M059J (cell line): ENCODE measurements at regions not wholly inside any gene's neighbourhood (a gene's known extent, or its start where the extent isn't known, plus 50 kb on each side); places are given as distances from the start of the nearest gene placed in this dataset.
A peak's percentile ranks its signal among the peaks of the same experiment; 100 is the strongest.
"Not testable (repeated sequence)": the region's sequence is repeated elsewhere in the genome, so short reads cannot be mapped to it uniquely, and the experiment has no call there.

Experiments used
- DNase-seq: peaks from one replicate; pipeline ENCODE4 v3.0.0-alpha.2; 2012; ENCODE audit warnings: low read depth

GRCh38 chr10:109281347-109281746, 642.0 kb downstream of the XPNPEP1 start:
- no peak for DNase-seq

DNA sequence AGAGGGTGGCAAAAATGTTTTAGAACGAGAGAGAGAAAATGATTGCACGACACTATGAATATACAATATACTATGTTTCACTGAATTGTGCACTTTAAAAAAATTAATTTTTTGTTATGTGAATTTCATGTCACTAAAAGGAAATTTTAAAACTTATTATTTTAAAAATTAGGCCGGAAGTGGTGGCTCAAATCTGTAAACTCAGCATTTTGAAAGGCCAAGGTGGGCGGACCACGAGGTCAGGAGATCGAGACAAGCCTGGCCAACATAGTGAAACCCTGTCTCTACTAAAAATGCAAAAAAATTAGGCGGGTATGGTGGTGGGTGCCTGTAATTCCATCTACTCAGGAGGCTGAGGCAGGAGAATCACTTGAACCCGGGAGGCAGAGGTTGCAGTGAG, 642.5 kb downstream of the XPNPEP1 start:
- no peak for DNase-seq

DNA sequence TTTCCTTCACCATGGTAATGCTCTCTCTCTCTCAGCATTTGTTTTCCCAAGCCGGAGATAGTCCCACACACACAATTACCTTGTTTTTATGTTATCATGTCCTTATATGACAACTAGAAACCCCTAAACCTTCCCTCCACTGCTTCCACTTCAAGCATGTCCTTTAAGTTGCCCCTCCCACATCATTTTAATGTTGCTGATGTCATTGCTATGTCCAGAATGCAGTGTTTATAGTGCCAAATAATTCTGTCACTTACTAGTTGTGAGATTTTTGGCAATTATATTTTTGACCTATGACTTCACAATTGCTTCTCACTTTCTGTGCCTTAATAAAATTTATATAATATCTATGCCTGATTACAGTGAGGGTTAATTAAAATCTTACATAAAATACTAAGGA, 645.9 kb downstream of the XPNPEP1 start:
- DNase-seq, result no peak

DNA sequence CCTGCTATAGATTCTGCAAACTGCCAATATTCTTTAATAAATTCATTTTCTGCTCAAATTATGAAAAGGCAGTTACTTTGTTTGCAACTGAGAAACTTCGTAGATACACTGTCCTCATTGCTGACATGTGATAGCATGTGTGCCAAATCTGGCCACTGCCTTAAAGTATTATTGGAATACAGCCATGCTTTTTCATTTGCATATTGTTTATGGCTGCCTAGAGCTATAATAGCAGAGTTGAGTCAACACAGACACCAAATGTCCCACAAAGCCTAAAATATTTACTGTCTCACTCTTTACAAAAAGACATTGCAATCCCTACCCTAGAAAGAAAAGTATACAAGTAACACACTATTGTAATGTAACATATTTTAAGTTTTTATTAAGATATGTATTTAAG, 647.4 kb downstream of the XPNPEP1 start:
- peak; percentile 18 for DNase-seq

GRCh38 chr10:109274681-109275080, 648.6 kb downstream of the XPNPEP1 start:
- no peak for DNase-seq

- no peak for DNase-seq
Measured at GRCh38 chr10:109270173-109270572, 653.1 kb downstream of the XPNPEP1 start.

- DNase-seq, result no peak
Measured at GRCh38 chr10:109264004-109264403, 659.3 kb downstream of the XPNPEP1 start.

- DNase-seq, result no peak
Measured at GRCh38 chr10:109261231-109261630, 662.1 kb downstream of the XPNPEP1 start.

- peak; percentile 16 for DNase-seq
Measured at GRCh38 chr10:109259293-109259692, 664.0 kb downstream of the XPNPEP1 start.

GRCh38 chr10:109253306-109253705, 670.0 kb downstream of the XPNPEP1 start:
- DNase-seq, result no peak

GRCh38 chr10:109250152-109250551, 673.2 kb downstream of the XPNPEP1 start:
- DNase-seq, result no peak

DNA sequence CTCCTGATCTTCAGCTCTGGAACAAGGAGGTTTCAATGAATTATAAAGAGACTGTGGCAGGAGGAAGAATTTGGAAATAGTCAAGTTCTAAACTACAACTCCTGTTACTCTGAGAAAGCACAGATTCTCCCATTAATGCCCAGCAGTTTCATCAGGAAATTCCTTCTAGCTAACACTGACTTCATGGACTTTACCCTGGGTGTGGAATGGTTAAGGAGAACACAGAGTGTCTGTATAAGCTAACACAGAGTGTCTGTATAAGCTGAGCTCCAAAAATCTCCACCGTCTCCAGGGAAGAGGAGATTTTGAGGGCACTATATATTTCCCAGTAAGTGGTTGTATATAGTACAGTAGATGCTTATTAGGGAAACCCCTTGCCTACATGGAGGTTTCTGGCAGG, 675.5 kb downstream of the XPNPEP1 start:
- DNase-seq, result no peak

DNA sequence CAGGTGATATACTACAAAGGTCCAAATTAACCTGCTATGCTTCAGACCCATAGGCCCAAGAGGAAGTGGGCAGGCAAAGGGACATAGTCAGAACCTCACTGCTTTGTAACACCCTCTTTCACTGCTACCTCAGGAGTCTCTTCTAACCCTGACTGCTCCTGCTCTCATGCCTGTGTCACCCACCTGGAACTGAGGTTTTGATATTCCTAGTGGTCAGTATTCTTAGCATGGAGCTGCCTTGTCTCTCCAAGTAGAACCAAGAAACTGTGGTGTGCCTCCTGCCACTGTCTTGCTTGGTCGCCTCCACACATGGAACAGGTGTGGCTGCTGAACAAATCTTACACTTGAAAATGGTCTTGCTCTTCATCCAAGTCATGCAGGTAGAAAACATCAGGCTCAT, 677.5 kb downstream of the XPNPEP1 start:
- DNase-seq, result no peak

- DNase-seq, result no peak
Measured at GRCh38 chr10:109239371-109239770, 683.9 kb downstream of the XPNPEP1 start.

DNA sequence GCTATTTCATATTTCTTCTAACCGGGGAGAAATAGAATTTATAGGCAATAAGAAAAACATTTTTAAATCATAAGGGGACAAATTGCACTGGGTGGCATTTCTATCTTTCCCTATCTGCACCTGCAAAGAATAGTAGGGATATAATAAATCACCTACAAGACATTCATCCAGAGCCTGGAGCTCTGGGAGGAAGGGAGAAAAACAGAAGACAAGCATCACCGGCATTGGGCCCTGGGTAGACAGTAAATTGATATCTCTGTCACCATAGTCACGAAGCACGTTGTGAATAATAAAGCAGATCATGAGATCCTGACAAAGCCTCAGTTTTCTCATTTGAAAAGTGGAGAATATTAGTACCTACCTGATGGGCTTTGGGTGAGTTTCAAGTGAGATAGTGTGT, 685.6 kb downstream of the XPNPEP1 start:
- DNase-seq, result no peak

GRCh38 chr10:109237050-109237449, 686.3 kb downstream of the XPNPEP1 start:
- no peak for DNase-seq

- not testable (repeated sequence) for DNase-seq
Measured at GRCh38 chr10:109223533-109223932, 699.8 kb downstream of the XPNPEP1 start.

DNA sequence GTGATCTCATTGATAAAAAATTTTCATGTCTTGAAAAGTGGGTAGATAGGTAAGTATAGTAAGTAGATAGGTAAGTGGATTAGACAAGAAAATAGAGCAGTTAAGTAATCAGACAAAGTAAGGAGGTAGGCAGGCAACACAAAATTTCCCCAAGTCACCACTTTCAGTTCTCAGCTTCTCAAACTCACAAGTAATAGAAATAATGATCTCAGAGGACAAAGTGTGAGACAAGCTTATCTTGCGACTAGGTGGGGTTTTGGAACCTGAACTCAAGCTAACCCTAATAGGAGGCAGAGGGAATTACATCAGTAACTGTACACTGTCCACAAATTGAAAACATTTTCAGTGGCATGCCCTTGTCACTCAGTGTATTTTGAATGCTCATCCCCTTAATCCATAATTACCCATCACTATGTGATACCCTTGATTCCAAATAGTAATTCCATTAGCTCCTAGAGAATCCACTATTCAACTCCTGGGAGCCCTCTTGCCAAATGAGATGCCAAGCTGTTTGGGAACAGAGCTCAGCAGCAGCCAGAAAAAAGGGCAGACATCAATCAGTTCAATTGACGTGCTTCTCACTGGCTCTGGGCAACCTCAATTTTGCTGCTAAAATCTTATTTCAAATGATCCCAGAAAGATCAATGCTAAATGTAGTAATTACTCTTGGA, 703.2 kb downstream of the XPNPEP1 start:
- no peak for DNase-seq

GRCh38 chr10:109218207-109218606, 705.1 kb downstream of the XPNPEP1 start:
- no peak for DNase-seq

GRCh38 chr10:109215291-109216075, 707.8 kb downstream of the XPNPEP1 start:
- DNase-seq, result no peak

- DNase-seq, result not testable (repeated sequence)
Measured at GRCh38 chr10:109214891-109215290, 708.4 kb downstream of the XPNPEP1 start.

DNA sequence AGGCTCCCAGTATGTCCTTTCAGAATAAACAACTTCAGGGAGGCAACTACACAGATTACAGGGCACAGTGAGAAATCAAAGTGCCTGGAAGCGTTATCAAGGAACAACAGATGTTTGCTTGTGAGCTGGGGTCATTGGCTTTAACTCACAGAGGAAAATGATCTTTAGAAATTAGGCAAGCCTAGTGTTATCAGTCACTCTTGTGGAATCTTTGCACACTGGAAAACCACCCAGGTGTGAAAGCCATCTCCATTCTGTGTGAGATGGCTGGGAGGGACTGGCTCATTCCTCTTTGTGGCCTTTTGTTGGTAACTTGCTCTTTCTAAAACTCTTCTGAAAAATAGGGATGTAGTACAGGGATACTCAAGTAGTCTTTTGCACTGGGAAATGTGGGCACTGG, 716.0 kb downstream of the XPNPEP1 start:
- no peak for DNase-seq

GRCh38 chr10:109205929-109206585, 717.3 kb downstream of the XPNPEP1 start:
- DNase-seq, result peak; percentile 89
